SK-N-SH treated with all-trans-retinoic acid at 6 μM for 48 hours (cell line): ENCODE measurements at regions not wholly inside any gene's neighbourhood (a gene's known extent, or its start where the extent isn't known, plus 50 kb on each side); places are given as distances from the start of the nearest gene placed in this dataset.

Experiments
- PPARA ChIP-seq: fragments of 250-450 bp; sonication (Bioruptor Pico); IDR thresholded peaks from 2 replicates; pipeline ENCODE4 v1.5.0; 2020; ENCODE audit warnings: mild to moderate bottlenecking, borderline replicate concordance
- TF ChIP-seq, protein P1 (sequence below): fragments of 250-450 bp; sonication (Bioruptor Pico); IDR thresholded peaks from 2 replicates; pipeline ENCODE4 v1.8.0; 2021; ENCODE audit warnings: low read depth, mild to moderate bottlenecking, moderate library complexity, borderline replicate concordance

DNA sequence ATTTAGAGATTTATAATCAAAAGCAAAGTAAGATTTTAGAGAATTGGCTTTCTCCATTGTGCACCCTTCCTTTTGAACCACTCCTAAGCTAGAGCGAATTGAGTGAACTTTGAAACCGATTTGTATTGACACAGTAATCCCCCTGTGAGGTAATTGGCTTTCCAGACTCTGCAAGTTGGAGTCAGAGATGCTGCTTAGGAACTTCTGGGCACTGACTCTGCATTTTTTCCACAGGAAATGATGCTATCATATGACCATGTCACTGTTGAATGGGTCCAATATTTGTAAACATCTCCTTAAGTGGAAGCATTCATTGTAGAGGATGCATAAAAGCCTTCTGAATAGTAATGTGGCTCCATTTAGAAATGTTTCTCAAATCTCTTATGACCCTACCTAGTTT, 394.4 kb upstream of the ZNF608 start:
- TF ChIP-seq, protein P1, sequence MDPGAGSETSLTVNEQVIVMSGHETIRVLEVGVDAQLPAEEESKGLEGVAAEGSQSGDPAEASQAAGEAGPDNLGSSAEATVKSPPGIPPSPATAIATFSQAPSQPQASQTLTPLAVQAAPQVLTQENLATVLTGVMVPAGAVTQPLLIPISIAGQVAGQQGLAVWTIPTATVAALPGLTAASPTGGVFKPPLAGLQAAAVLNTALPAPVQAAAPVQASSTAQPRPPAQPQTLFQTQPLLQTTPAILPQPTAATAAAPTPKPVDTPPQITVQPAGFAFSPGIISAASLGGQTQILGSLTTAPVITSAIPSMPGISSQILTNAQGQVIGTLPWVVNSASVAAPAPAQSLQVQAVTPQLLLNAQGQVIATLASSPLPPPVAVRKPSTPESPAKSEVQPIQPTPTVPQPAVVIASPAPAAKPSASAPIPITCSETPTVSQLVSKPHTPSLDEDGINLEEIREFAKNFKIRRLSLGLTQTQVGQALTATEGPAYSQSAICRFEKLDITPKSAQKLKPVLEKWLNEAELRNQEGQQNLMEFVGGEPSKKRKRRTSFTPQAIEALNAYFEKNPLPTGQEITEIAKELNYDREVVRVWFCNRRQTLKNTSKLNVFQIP (CRISPR knock-in tag) = no peak
- TF ChIP-seq PPARA (CRISPR knock-in tag) = no peak
